ENCODE measurements at regions not wholly inside any gene's neighbourhood (a gene's known extent, or its start where the extent isn't known, plus 50 kb on each side); places are given as distances from the start of the nearest gene placed in this dataset.

GRCh38 chr22:44628835-44629234 lies 73.2 kb upstream of the PRR5 start:
- no peak for TF ChIP-seq CTCF (IDR thresholded peaks at IDR 0.05; ENCODE audit: insufficient read depth, low read depth, low read length)
- no peak for TF ChIP-seq EZH2 (IDR thresholded peaks at IDR 0.05; ENCODE audit: insufficient read depth, low read length)

Data from astrocyte (in vitro differentiated cells and primary cell).